OCI-LY3 (cell line): ENCODE measurements at regions not wholly inside any gene's neighbourhood (a gene's known extent, or its start where the extent isn't known, plus 50 kb on each side); places are given as distances from the start of the nearest gene placed in this dataset.

Experiments
- H2AFZ ChIP-seq: fragments of 200-600, 300-600 bp; shearing (Covaris generic); 2 replicates; pipeline ENCODE4 v1.6.0; 2014; ENCODE audit warnings: antibody characterized with exemption, low read depth, low read length
- H3K27ac ChIP-seq: fragments of 200-600, 300-600 bp; sonication (generic); 2 replicates; pipeline ENCODE4 v1.5.1; 2014; ENCODE audit warnings: mild to moderate bottlenecking, low read length, moderate library complexity, mixed read lengths
- H3K27me3 ChIP-seq: fragments of 200-600, 300-600 bp; sonication (generic); 2 replicates; pipeline ENCODE4 v1.6.1; 2014; ENCODE audit warnings: low read depth, low read length, mixed read lengths
- H3K36me3 ChIP-seq: fragments of 200-600, 300-600 bp; sonication (generic); replicated peaks from 2 replicates; pipeline ENCODE3; 2014; ENCODE audit warnings: low read depth, low read length, mixed read lengths
- H3K4me1 ChIP-seq: fragments of 300-600, 200-600 bp; sonication (generic); 2 replicates; pipeline ENCODE4 v1.6.1; 2014; ENCODE audit warnings: low read length, mixed read lengths
- H3K4me2 ChIP-seq: fragments of 200-600, 300-600 bp; sonication (generic); 2 replicates; pipeline ENCODE4 v1.6.1; 2014; ENCODE audit warnings: low read length, mixed read lengths
- H3K4me3 ChIP-seq: fragments of 300-600, 200-600 bp; sonication (generic); 2 replicates; pipeline ENCODE4 v1.5.1; 2014; ENCODE audit warnings: antibody characterized with exemption, mild to moderate bottlenecking, low read length, moderate library complexity
- H3K79me2 ChIP-seq: fragments of 300-600, 200-600 bp; shearing (Covaris generic); 2 replicates; pipeline ENCODE4 v1.6.1; 2014; ENCODE audit warnings: mild to moderate bottlenecking, low read length, mixed read lengths
- H3K9ac ChIP-seq: fragments of 300-600, 200-600 bp; shearing (Covaris generic); 2 replicates; pipeline ENCODE4 v1.6.0; 2014; ENCODE audit warnings: mild to moderate bottlenecking, low read length, moderate library complexity
- H3K9me3 ChIP-seq: fragments of 200-600, 300-600 bp; shearing (Covaris generic); 2 replicates; pipeline ENCODE4 v1.6.1; 2014; ENCODE audit warnings: low read length, mixed read lengths; ENCODE audit not compliant: insufficient read depth
- H4K20me1 ChIP-seq: fragments of 200-600, 300-600 bp; sonication (generic); 2 replicates; pipeline ENCODE4 v1.6.1; 2016; ENCODE audit warnings: low read length, mixed read lengths; ENCODE audit not compliant: insufficient read depth
- EZH2phosphoT487 ChIP-seq: fragments of 200-600 bp; shearing (Covaris generic); IDR thresholded peaks from 2 replicates; pipeline ENCODE4 v1.6.1; 2018; ENCODE audit warnings: antibody characterized with exemption, mixed run types, low read depth
- TF ChIP-seq, protein P1 (sequence below): fragments of 200-600, 300-600 bp; sonication (generic); IDR thresholded peaks from 2 replicates; pipeline ENCODE4 v1.5.1; 2014; ENCODE audit warnings: antibody characterized with exemption, low read length, low read depth

DNA sequence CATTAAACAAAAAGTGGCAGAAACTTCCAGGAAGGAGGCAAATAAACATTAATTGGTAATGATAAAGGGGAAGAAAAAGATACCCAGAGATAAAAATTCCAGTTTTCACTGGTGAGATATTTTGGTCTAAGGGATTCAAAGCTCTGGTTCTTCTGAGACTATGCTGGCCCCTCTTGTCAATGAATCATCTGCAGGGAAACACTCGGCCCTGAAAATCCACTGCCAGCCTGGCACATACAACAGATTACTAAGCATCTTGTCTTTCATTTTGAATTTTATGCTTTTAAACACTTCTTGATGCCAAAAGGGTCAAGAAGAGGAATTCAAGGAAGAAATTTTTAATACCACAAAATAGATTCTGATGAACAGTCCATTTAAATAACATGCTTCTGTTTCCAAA is 1603.8 kb upstream of the ZEB2 start:
- Histone ChIP-seq H3K27ac (no peak overlapping the region), H3K9ac (no peak overlapping the region), H3K4me1 (no peaks in the 10 kb centered on the region), H3K36me3 (no peaks in the 10 kb centered on the region), H3K4me3 (no peak overlapping the region), H2AFZ (no peak overlapping the region), H4K20me1 (no peaks in the 10 kb centered on the region), H3K9me3 (no peaks in the 10 kb centered on the region), H3K4me2 (no peak overlapping the region), H3K27me3 (no peaks in the 10 kb centered on the region), H3K79me2 (no peaks in the 10 kb centered on the region)
- TF ChIP-seq, protein P1, sequence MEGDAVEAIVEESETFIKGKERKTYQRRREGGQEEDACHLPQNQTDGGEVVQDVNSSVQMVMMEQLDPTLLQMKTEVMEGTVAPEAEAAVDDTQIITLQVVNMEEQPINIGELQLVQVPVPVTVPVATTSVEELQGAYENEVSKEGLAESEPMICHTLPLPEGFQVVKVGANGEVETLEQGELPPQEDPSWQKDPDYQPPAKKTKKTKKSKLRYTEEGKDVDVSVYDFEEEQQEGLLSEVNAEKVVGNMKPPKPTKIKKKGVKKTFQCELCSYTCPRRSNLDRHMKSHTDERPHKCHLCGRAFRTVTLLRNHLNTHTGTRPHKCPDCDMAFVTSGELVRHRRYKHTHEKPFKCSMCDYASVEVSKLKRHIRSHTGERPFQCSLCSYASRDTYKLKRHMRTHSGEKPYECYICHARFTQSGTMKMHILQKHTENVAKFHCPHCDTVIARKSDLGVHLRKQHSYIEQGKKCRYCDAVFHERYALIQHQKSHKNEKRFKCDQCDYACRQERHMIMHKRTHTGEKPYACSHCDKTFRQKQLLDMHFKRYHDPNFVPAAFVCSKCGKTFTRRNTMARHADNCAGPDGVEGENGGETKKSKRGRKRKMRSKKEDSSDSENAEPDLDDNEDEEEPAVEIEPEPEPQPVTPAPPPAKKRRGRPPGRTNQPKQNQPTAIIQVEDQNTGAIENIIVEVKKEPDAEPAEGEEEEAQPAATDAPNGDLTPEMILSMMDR: no peak
- no peak for TF ChIP-seq EZH2phosphoT487

DNA sequence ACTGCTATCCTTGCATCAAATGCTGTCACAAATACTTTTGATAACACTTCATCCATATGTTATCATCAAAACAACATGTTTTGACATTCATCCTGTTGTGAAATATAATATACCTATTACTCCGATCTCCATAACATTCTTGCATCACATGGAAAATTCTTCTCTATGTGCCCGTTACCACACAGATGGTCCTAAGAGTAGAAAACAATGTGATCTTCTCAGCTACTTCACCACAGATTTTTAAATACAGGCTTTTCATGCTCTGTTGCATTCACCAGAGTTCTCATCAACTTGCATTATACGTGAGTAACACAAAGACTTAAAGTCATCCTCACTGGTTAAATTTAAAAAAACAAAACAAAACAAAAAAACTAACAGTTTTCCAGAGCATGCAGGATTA is 1603.3 kb upstream of the ZEB2 start:
- Histone ChIP-seq H3K4me3 (no peak overlapping the region), H2AFZ (no peak overlapping the region)

DNA sequence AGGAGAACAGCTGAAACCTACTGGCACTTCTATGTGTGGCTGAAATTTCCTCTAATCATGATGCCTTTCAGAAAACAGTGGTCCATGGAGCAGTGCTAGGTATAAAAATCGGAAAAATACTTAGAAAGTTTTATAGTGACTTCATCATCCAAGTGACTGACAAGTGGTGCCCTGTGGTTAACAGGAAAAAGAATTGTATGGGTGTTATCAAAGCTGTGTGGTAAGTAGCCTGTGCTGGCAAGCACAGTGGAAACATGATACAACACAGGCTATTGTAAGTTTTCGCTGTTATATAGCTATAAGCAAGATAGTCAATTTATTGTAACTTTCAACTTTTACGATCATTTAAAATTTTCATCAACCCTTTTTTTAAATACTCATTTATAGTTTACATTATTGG is 1599.7 kb upstream of the ZEB2 start:
- no peak overlapping the region for H3K4me3 ChIP-seq
- TF ChIP-seq, protein P1: no peak
- no peak for TF ChIP-seq EZH2phosphoT487
- H3K4me1 ChIP-seq: no peaks in the 10 kb centered on the region
- H3K36me3 ChIP-seq: no peaks in the 10 kb centered on the region
- H3K27me3 ChIP-seq: no peaks in the 10 kb centered on the region
- no peaks in the 10 kb centered on the region for H3K79me2 ChIP-seq
- no peak overlapping the region for H3K27ac ChIP-seq
- no peaks in the 10 kb centered on the region for H3K9me3 ChIP-seq
- H3K9ac ChIP-seq: no peak overlapping the region
- H4K20me1 ChIP-seq: no peaks in the 10 kb centered on the region
- no peak overlapping the region for H2AFZ ChIP-seq
- H3K4me2 ChIP-seq: no peak overlapping the region

More for the DNA sequence above, 1603.3 kb upstream of the ZEB2 start:
- Histone ChIP-seq H4K20me1 (no peaks in the 10 kb centered on the region), H3K4me2 (no peak overlapping the region), H3K36me3 (no peaks in the 10 kb centered on the region), H3K9ac (no peak overlapping the region), H3K27me3 (no peaks in the 10 kb centered on the region), H3K9me3 (no peaks in the 10 kb centered on the region), H3K27ac (no peak overlapping the region), H3K79me2 (no peaks in the 10 kb centered on the region), H3K4me1 (no peaks in the 10 kb centered on the region)
- no peak for TF ChIP-seq EZH2phosphoT487
- TF ChIP-seq, protein P1: no peak

DNA sequence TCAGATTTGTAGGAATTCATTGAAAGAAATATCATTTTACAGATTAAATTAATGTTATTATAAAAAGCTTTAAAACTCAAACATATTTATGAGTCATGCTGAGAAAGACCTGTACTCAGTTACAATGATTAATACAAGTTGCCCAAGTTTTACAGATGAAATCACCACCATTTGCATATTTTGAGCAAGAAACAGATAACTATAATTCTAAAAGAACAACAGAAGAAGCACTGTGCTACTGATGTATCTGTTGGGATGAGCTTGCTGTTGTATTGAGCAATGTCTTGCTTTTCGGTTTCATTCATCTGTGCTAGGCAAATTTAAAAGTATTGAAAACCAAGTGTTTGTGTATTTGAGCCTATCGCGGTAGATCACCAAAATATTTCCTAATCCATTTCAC is 1589.1 kb upstream of the ZEB2 start:
- Histone ChIP-seq H3K27ac (no peak overlapping the region), H3K79me2 (no peaks in the 10 kb centered on the region), H3K9me3 (no peaks in the 10 kb centered on the region), H3K4me1 (no peaks in the 10 kb centered on the region), H2AFZ (no peak overlapping the region), H3K9ac (no peak overlapping the region), H3K4me2 (no peak overlapping the region), H3K4me3 (no peak overlapping the region), H3K36me3 (no peaks in the 10 kb centered on the region), H3K27me3 (no peaks in the 10 kb centered on the region), H4K20me1 (no peaks in the 10 kb centered on the region)
- no peak for TF ChIP-seq EZH2phosphoT487
- TF ChIP-seq, protein P1: no peak
